ENCODE measurements at regions not wholly inside any gene's neighbourhood (a gene's known extent, or its start where the extent isn't known, plus 50 kb on each side); places are given as distances from the start of the nearest gene placed in this dataset.

DNA sequence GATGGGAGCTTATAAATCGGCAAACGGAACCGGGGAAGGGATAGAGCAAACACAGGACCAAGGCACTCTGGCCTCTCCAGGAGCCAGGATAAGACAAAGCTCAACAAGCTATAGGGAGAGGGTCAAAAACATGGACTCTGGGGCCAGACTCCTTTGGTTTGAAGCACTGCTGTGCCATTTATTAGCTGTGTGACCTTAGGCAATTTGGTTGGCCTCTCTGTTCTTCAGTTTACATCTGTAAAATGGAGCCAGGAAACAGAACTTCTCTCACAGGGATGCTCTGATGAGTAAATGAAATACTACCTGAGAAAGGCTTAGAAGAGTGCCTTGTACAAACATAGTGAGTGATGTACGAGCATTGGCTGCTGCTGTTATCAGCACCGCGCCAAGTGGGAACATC is 213.3 kb upstream of the PWP1 start:
- no peak for DNase-seq (ENCODE audit: low spot score)

GRCh38 chr12:107474099-107474498 is 211.5 kb upstream of the PWP1 start:
- DNase-seq (ENCODE audit: low spot score): no peak

- no peak for DNase-seq (ENCODE audit: low spot score)
These were observed 210.7 kb upstream of the PWP1 start for GRCh38 chr12:107474639-107475539.

DNA sequence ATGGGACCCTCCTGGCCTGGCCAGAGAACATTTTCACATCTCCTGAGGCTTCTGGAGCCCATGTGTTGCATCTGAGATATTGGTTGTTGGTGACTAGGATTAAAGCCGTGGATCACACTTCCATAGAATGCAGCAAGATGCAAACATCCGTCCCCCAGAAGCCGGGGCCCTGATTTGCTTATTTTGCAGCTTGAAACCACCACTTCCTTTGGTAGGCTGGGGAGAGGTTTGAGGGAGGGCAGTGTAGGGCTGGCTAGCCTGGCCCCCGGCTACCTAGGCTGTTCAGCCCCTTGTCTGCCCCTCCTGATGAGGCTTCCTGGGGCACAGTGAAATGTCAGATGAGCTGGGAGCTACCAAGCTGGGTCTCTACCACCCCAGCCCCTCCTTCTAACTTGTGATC is 209.7 kb upstream of the PWP1 start:
- no peak for DNase-seq (ENCODE audit: low spot score)

GRCh38 chr12:107477018-107477417 is 208.6 kb upstream of the PWP1 start:
- DNase-seq (ENCODE audit: low spot score): no peak

GRCh38 chr12:107477947-107478610 is 207.5 kb upstream of the PWP1 start:
- DNase-seq (ENCODE audit: low spot score): no peak

DNA sequence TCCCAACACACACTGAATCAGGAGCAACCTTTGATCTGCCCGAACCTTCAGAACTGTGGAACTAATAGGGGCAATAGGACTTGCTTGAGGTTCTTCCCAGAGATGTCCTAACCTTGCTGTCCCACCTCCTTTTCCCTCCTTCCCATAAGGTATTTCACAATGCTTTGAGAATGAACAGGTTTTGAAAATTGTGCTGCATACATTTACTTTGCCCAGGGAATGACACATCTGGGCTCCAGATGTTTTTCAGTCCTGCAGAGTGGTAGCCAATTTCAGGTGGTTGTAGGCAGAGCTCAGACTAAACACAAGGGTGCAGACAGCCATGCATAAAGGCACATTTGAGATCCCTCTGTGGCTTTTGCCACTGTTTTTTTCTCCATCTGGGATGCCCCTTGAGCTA is 206.7 kb upstream of the PWP1 start:
- no peak for DNase-seq (ENCODE audit: low spot score)

DNA sequence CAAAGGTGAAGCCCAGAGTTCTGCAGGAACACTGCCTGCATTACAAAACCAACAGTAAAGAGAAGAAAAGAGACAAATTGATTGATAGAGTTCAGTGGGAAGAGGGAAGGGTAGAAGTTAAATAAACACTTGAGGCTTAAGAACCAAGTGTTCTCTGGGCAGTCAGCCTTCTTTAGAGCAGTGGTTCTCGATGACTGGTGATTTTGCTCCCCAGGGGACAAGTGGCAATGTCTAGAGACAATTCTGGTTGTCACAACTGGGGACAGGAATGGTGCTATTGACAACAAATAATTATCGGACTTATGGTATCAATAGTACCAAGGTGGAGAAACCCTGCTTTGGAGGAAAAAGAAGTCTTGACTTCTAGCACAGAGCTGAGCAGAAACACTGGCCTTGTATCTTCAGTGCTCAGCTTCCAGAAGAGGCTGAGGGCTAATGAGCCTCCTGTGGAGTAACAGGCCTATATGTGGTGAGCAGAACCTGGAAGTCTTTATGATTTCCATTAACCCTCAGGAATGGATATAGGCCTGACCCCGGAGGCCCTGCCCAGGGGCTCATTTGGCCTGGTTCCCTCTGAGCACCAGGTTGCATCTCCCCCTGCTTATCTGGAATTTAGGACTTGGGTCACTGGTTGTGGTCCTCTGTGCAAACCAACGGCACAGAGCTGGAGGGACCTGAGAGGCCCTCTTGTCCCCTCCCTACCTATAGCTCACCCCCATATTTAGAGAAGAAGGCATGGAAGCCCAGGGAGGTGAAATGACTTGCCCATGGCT is 204.6 kb upstream of the PWP1 start:
- no peak for DNase-seq (ENCODE audit: low spot score)

DNA sequence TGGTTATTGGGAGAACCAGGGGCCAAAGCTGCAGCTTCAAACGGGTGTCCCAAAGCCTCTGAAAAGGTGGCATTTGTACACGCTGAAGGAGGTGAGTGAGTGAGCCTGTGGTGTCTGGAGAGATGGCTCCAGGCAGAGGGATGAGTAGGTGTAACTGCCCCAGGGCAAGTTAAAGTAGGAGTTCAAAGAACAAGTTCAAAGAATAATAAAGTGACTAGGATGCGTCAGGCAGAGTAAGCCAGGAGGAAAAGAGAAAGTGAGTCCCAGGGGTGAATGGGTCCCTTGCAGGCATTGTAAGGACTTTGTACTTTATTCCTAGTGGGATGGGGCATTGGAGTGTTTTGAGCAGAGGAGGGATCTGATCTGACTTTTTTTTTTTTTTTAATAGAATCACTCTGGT is 201.4 kb upstream of the PWP1 start:
- no peak for DNase-seq (ENCODE audit: low spot score)

GRCh38 chr12:107484941-107485340 is 200.7 kb upstream of the PWP1 start:
- DNase-seq (ENCODE audit: low spot score): no peak

DNA sequence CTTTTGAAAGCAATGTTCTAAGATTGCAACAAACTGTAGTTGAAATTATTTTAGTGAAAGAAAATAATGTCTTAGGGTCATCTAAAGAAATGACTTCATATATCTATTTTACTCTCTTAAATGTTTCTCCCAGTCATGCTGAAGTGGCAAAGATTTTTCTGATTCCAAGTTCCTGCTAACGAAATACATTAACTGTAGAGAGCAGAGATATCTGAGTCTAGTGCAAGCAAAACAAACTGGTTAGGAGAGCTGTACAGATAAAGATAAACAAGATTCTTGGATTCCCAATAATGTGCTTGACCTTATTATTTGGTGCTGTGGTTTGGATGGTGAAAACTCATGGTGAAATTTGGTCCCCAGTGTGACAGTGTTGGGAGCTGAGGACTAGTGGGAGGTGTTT is 199.9 kb upstream of the PWP1 start:
- no peak for DNase-seq (ENCODE audit: low spot score)

GRCh38 chr12:107486140-107486892 is 199.3 kb upstream of the PWP1 start:
- DNase-seq (ENCODE audit: low spot score): no peak

- no peak for DNase-seq (ENCODE audit: low spot score)
These were observed 198.5 kb upstream of the PWP1 start for GRCh38 chr12:107487011-107487680.

GRCh38 chr12:107488666-107489065 is 196.9 kb upstream of the PWP1 start:
- no peak for DNase-seq (ENCODE audit: low spot score)

DNA sequence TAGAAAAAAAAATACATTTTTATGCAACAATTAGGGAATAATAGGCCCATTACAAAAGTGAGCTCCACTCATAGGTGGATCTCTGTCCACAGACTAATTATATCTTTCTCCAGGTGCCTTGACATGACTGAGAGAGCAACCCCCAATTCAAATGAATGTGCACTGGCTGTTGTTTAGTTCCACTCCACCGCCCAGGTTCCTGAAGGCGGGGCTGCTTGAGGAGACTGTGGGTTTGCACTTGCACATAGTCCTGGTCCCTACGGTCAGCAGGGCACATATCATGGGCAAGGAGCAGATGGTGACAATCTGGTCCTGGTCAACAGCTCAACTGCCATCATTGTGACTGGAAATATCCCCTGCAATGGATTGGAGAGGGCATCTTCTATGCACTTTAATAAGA is 195.6 kb upstream of the PWP1 start:
- no peak for DNase-seq (ENCODE audit: low spot score)

DNA sequence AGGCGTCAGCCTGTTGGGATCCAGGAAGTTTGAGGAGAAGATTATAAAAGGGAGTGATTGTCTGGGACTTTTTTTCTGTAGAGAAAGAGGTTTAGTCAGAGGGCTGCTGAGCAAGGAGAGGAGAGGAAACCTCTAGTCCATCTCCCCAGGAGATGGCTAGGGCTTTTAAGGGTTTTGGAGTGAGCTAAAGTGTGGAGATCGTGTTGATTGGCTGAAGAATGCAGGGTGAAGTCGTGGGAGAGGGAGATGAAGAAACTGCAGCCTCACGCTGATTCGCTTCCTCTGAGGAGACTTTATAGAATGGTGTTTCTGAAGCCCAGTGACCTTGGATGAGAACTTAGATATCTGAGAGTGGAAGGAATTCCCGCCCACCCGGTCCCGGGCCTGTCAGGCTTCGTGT is 193.7 kb upstream of the PWP1 start:
- no peak for DNase-seq (ENCODE audit: low spot score)

DNA sequence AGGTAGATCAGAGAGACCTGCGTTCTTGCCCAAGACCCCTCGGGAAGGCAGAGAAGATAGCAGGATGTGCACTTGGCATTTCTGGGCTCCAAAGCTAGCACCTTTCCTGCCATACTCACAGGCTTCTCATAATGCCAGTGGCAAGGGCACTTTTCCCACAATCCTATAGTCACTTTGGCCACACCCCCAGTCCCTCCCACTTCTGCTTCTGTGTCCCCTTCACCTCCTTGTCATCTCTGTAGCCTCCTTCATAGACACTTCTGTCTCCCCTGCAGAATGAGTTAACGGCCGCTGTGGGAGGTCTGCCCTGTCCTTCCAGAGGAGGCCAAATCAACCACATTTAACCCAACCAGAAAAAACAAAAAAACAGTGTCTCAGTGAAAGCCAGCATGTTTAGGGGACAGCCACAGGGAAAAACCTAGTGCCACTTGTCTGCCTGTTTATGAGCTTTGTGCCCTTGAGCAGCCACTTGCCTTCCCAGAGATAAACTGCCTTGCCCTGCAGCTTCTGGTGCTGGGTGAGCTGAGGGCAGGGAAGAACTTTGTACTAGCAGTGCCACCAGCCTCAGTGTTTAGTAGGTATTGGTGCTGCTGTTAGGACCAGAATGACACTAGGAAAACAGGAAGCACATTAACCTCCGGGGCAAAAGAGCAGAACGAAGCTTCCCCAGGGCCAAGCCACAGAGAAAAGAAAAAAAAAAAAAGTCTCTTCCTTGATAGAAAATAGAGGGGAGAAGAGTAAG is 193.0 kb upstream of the PWP1 start:
- no peak for DNase-seq (ENCODE audit: low spot score)

DNA sequence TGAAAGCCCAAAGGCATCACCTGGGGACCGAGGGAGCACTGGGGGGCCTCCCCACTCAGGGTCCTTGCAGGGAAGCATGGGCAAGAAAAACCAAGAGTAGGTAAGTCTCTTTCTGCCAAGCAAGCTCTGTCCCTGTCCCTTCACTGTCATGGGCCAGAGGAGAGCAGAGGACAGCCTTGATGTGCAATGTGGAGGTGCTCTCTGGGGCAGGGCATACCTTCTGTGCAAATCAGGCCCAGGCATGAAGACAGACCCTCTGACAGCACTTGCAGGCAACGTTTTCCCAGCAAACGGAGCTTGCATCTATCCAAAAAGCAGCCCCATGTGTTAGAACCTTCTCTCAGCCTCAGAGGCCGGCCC is 192.5 kb upstream of the PWP1 start:
- DNase-seq (ENCODE audit: low spot score): no peak

DNA sequence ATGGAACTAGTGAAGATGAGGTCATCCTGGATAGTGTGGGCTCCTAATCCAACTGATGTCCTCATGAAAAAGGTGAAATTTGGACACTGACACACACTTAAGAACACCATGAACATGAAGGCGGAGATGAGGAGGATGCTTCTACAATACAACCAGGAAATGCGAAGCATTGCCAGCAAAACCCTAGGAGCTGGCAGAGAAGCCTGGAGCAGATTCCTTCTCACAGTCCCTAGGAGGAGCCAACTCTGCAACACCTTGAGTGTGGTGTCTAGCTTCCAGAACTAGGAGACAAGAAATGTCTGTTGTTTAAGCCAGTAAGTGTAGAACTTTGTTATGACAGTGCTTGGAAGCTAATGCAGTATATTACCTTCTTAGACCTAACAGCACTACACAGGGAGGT is 191.9 kb upstream of the PWP1 start:
- DNase-seq (ENCODE audit: low spot score): no peak

DNA sequence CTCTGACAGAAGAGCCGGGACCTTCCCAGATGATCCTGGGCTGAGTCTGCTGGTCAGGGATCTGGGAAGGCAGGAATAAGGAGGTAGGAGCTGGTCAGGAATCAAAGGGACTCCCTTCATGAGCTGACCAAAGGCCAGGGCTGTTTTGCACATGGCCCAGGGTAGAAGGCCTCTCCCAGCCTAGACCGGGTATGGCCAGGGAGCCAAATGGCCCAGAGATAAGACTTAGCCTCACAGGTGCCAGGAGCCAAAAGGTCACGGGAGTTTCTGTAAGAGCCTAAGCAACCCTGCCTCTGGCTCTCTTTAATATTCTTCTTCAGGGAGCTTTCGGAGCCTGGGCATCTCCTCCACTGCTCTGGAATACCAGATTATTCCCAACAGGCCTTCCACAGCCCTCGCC is 191.3 kb upstream of the PWP1 start:
- DNase-seq (ENCODE audit: low spot score): no peak

DNA sequence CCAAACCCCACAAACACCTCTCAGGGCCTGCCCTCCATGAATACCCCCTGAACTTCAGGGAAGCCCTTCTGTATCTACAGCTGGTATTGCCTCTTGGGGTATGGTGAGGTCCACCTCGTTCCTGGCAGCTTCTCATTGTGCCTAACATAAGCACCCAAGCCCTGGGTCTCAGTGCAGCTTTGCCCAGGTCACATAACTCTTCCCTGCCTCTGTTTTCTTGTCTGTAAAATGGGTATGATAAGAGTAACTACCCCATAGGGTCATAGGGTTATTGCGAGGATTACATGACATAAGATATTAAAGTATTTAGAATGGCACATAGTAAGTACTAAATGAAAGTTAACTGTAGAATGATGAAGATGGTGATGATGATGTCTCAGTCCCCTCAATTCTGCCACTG is 190.0 kb upstream of the PWP1 start:
- no peak for DNase-seq (ENCODE audit: low spot score)
